G401 (cell line): ENCODE measurements at regions not wholly inside any gene's neighbourhood (a gene's known extent, or its start where the extent isn't known, plus 50 kb on each side); places are given as distances from the start of the nearest gene placed in this dataset.

ENCODE experiments used
- DNase-seq: peaks from one replicate; pipeline ENCODE4 v3.0.0-alpha.2; 2015; ENCODE audit warnings: low spot score
- in situ Hi-C: cut with HindIII; loops from 2 replicates; pipeline ENCODE4 v1.10.0; 2016; ENCODE audit warnings: low sequenced_read_pairs, mixed read lengths

DNA sequence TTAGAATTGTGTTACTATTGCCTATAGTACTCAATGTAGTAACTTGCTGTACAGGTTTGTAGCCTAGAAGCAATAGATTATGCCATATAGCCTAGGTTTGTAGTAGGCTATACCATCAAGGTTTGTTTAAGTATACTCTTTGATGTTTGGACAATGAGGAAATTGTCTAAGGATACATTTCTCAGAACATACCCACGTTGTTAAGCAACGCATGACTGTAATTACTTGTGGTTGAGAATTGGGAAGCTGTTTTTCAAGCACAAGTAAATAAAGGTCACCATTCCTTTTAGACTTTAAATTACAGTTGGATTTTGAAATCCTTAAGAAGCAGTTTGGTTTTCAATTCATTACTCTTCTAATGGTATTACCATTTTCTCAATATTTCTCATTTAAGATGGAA lies 89.8 kb upstream of the KCNH7 start:
- in situ Hi-C loops: no loop called here
- DNase-seq: no peak

DNA sequence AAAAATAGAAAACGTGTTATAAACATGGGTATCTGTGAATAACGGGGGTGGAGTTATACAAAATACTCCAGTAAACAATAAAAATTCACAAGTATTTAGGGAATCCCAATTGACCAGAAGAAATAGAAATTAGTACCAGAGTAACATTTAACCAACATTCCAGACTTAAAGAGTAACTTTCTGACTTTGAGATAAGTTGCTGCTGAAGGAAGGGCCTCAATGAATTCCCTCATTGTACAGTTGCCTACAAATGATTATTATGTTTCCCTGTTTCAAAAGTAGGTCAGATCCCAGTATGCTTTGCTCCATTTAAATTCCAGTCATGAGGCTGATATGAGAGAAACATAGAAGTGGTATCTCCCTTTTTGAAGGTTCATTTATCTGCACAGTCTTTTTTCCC lies 88.3 kb upstream of the KCNH7 start:
- in situ Hi-C loops: no loop called here

DNA sequence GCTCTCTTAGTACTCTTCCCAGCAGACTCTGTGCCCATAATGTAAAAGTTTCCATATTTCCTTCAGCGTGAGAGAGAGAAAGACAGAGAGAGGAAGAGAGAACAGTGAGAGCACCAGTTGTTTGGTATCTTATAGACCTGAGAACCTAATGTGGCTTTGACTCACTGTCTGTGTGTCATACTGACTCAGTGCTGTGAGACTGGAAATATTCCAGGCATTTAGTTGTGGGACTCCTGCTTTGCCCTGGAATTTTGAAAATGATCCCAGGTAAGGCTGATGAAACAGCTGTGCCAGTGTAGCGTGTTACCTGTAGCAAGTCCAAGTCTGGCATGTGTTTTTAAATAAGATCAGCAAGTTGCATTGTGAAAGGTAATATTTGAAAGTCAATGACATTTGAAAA lies 87.9 kb upstream of the KCNH7 start:
- in situ Hi-C loops: no loop called here
- no peak for DNase-seq

More for the DNA sequence above, 88.3 kb upstream of the KCNH7 start:
- DNase-seq: no peak

DNA sequence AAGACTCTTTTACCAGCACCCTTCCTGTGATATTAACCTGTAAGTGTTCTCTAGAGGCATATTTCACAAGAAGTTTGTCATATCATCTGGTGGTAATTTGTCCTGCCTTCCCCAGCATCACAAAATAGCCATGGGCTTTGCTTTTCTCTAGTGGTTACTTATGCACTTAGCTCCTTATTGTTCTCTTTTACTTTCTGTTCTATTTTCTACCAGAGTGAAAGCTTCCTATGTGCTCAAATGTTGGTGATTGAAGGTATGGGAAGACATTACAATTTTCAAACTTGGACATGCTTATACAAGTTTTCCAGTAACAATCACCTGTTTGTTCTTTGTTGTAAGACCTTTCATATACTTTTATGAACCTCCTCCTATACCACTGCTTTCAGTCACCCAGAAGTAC lies 87.0 kb upstream of the KCNH7 start:
- in situ Hi-C loops: no loop called here
- DNase-seq: no peak

DNA sequence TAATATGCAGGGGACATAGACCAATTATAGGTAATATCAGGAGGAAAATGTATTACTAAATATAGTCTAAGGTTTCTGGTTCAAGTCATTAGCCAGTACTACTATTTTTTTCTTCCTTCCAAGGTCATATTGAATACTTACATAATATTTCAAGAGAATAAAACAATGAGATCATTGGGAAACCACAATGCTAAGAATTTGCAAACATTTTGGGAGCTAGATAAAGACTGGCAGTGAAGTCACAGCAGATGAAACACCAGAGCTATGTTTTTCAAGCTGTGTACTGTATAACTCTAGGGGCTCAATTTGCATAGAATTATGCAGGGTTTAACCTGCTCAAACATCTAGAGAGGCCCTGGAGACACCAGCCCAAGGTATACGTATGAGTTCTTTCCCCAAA lies 80.5 kb upstream of the KCNH7 start:
- DNase-seq: no peak
- in situ Hi-C loops: no loop called here

DNA sequence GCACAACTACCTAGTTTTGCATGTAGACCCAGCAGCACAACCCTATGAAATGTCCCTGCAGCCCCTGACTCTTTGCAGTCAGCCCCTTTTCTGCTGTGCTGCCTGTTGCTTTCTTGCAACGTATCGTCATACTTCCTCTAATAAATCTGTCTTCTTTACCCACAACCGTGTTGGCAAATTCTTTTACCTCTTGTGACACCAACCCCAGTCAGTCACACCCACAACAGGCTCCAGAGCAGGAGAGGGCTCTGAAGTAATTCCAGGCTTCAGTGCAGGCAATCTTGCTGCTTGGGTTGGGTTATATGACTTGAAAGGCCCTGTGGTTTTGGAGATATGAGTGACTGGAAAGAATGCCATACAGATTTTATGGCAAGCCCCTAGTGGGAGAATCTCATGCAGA lies 79.1 kb upstream of the KCNH7 start:
- DNase-seq: no peak
- in situ Hi-C loops: no loop called here

DNA sequence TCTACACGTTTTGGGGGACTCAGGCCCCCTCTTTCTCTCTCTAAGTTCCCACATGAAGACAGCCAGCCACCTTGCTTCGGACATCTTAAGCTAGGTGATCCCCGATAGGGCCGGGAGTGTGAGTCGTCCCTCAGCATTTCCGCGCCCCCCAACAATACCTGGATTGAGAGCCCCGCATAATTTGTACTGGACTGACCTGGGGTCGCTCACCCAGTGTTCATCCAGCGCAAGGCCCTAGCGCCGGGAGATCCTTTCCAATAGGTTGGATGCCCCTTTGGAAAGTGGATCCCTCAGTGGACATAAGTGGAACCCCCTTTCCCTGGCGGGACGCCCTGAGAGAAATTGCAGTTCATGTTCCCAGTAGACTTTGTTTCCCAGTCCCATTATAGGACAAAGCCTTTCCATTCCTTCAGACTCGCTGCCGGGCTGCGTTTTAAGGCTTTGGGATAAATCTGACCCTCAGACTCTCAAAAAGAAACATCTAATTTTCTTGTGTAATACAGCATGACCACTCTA lies 77.8 kb upstream of the KCNH7 start:
- in situ Hi-C loops: no loop called here
- DNase-seq: no peak

DNA sequence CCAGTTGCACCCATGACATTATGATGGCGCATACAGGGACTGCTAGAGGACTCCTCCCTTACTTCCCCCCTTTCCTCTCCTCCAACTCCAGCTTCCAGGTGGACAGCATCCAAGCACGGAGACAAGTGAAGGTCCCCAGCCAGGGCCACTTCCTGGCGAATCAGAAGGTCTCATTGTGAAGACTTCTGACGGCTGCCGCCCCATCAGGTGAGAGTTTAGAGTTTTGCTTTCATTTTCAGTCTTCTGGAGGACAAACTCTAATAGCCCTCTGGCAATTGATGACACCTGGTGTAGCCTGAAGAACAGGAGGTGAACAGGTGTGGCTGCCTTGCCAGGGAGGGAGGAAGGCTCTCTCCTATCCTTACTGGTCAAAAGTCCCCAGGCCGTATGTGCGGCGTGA lies 77.3 kb upstream of the KCNH7 start:
- no peak for DNase-seq
- in situ Hi-C loops: no loop called here

DNA sequence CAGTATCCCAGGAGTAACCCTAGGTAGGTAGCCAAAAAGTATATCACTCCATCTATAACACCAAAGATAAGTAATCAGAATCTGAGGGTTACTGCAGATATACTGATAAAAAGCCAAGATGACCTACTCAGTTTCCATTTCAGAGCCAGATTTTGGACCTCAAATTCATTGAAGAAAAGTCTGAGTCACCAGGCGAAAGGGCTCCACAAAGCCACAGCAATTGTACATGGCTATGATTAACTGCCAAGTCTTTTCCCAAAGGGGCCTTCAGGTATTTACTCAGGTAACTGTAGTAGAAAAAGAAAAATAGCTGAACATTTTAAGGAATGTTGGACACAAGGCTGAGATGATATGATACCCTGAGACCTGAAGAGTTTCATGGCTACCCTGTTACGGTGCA lies 75.6 kb upstream of the KCNH7 start:
- in situ Hi-C loops: no loop called here
- DNase-seq: no peak

DNA sequence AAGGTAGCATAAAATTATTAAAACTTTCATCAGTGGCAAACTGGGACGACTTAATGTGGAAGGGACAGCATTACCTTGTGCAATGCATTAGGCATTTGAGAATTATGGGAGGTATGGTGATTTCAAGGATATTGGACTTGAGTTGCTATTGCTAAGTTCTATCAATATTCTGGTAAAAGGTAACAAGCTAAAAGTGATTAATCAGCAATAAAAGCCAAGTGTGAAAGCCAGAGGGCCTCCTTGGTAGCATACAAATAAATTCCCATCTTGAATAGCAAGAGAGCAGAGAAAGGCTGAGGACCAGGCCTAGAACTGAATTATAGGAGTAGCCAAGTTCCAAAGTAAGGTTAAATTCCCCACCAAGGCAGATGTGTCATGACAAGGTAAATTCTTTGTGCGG lies 74.2 kb upstream of the KCNH7 start:
- in situ Hi-C loops: no loop called here
- no peak for DNase-seq

DNA sequence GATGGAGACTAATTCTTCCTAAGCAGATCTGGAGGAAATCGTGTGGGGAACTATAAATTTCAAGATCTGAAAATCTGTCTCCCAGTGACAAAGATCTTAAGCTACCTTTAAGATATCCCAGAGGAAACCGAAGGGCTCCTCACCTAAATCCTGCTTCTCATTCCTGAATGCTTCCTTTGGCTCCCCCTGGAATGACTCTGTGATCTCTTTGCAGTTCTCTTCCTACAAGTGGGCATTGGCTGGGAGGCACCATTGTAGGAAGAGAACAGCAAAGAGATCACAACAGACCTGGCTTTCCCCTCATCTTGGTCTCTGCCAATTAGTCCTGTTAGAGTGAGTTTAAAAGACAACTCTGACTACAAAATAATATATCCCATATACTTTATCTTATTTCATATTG lies 70.0 kb upstream of the KCNH7 start:
- in situ Hi-C loops: no loop called here
- no peak for DNase-seq

DNA sequence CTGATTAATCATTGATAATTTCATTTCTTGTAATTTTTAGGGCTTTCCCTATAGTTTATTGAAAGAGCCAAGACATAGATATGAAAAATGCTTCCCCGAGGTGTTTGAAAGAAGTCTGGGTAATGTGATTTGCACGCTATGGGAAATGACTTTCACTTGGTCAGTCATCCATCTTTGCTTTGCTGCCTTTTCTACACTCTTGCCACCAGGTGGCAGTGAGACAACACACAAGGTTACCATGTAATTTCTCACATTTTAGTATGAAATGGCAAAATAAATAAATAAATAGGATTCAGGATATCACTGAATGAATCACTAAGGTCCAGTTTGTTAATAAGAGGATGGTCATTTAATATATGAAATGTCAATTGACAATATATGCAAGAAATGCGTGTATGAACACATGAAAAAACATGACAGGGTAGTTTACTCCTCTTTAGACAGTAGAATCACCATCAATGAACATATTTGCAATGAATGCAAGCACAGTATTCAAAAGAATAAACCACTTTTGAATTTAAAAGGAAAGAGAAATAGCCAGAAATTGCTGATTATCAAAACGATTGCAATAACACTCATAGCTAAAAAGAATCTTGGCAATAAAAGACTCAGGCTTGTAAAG lies 52.2 kb upstream of the KCNH7 start:
- in situ Hi-C loops: no loop called here
- peak; percentile 74 for DNase-seq

DNA sequence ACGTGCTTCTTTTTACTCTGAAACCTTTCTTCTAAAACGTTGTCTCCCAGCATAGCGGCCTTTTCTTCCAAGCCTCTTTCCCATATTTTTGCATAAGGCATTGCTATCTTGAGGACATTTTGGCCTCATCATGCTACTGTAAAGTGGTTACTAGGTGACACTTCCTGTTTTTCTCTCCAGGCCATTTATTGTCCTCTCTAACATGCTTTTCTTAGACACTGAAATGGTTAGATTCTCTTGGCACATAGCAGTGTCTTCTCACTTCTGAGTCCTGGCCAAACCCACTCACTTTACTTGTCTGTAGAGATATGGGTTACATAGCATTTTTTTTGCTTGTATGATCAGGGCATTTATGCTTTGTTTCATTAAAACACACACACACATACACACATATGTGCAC lies 50.1 kb upstream of the KCNH7 start:
- in situ Hi-C loops: no loop called here
- no peak for DNase-seq
